ENCODE measurements at regions not wholly inside any gene's neighbourhood (a gene's known extent, or its start where the extent isn't known, plus 50 kb on each side); places are given as distances from the start of the nearest gene placed in this dataset.
"Not testable (repeated sequence)": the region's sequence is repeated elsewhere in the genome, so short reads cannot be mapped to it uniquely, and the experiment has no call there.

DNA sequence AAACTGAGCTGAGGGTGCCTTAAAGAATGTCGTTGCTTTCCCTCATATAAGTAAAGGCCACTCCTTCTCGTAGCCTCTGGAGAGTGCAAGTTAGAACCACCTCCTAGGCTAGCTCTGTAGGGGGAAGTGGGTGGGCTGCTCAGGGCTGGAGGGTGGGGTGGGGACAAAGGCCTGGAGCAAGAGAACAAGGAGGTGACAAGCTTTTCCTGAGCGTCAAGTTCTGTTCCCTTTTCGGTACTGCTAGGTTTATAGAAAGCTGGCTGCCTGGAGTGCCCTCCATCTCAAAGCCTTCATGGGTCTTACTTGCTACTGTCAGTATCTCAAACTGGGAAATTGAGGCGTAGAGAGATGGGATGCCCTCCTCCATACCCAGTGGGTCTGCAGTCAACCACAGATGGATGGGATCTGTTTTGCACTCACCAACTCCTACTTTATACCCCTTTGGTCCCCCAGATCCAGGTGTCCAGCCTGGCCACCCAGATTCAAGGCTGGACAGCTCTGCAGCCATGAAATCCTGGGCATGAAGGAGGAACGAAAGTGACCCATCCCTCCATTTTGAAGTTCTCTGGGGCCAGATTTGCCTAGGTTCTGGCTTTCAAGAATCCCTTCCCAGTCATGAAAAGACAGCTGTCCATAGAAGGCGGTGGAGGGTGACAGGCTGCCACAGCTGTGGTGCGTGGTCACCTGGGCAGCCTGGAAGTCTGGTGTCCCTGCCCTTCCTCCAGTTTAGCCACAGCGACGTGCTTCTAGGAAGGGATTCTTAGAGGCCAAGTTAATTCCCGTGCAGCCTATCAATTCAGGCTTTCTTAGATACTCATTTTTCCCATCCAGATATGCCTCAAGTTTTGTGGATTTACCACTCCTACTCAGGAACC is 117.8 kb downstream of the CRLF3 start:
- not testable (repeated sequence) for H3K27ac ChIP-seq (ENCODE audit: low read length); H3K36me3 ChIP-seq (ENCODE audit: control insufficient read depth, insufficient read depth, low read length); H3K9me3 ChIP-seq (replicated peaks; ENCODE audit: control insufficient read depth, low read depth, low read length); H3K4me3 ChIP-seq (ENCODE audit: low read length); H3K27me3 ChIP-seq (ENCODE audit: control insufficient read depth, insufficient read depth, low read length); DNase-seq
- H3K4me1 ChIP-seq (ENCODE audit: control insufficient read depth, insufficient read depth, low read length) = peaks cover 31% of the 10 kb centered on the region
- 16% methylated on average over 4 of the region's 11 CpGs for WGBS (ENCODE audit: insufficient coverage)

DNA sequence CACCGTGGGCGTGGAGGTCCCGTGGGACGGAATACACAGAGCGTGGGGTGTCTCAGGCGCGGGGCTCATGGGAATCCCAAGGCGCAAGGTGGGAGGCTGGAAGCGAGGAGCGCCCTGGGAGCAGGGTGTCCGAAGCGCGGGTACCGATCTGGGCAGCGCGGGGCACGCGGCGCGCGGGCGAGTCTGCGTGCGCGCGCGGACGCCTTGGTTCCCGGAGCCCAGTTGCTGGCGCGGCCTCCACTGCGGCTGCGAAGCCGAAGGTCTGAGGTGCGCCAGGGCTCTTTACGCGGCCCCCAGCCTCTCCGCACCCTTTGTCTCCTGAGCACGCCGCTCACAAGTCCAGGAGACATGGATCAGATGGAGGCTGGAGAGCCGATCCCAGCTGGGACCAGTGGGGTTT is 118.5 kb downstream of the CRLF3 start:
- not testable (repeated sequence) for H3K36me3 ChIP-seq (ENCODE audit: control insufficient read depth, insufficient read depth, low read length); DNase-seq; H3K27me3 ChIP-seq (ENCODE audit: control insufficient read depth, insufficient read depth, low read length); H3K9me3 ChIP-seq (replicated peaks; ENCODE audit: control insufficient read depth, low read depth, low read length); H3K27ac ChIP-seq (ENCODE audit: low read length)
- peak overlapping the region; percentile 28 for H3K4me3 ChIP-seq (ENCODE audit: low read length)
- peaks cover 28% of the 10 kb centered on the region for H3K4me1 ChIP-seq (ENCODE audit: control insufficient read depth, insufficient read depth, low read length)
- 3% methylated on average over 32 of the region's 41 CpGs for WGBS (ENCODE audit: insufficient coverage)

DNA sequence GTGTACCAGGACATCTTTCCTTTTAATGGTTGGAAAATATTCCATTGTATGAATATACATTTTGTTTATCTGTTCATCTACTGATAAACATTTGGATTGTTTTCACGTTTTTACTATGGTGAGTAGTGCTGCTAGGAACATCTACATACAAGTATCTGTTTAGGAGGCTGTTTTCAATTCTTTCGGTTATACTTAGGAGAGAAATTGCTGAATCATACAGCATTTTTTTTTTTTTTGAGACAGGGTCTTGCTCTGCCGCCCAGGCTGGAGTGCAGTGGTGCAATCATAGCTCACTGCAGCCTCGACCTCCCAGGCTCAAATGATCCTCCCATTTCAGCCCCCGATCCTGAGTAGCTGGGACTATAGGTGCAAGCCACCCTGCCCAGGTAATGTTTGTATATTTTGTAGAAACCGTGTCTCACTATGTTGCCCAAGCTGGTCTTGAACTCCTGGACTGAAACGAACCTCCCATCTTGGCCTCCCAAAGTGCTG is 122.9 kb downstream of the CRLF3 start:
- peaks cover 11% of the 10 kb centered on the region for H3K4me1 ChIP-seq (ENCODE audit: control insufficient read depth, insufficient read depth, low read length)

DNA sequence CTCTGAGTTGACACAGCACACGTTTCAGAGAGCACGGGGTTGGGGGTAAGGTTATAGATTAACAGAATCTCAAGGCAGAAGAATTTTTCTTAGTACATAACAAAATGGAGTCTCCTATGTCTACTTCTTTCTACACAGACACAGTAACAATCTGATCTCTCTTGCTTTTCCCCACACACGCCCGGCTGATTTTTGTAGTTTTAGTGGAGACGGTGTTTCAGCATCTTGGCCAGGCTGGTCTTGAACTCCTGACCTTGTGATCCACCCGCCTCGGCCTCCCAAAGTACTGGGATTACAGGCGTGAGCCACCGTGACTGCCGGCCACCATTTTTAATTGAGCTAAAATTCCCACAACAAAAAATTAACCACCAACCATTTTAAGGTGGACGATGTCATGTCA is 123.7 kb downstream of the CRLF3 start:
- not testable (repeated sequence) for H3K4me1 ChIP-seq (ENCODE audit: control insufficient read depth, insufficient read depth, low read length); H3K36me3 ChIP-seq (ENCODE audit: control insufficient read depth, insufficient read depth, low read length); H3K4me3 ChIP-seq (ENCODE audit: low read length); H3K27ac ChIP-seq (ENCODE audit: low read length); H3K9me3 ChIP-seq (replicated peaks; ENCODE audit: control insufficient read depth, low read depth, low read length); DNase-seq
- peaks cover 27% of the 10 kb centered on the region for H3K27me3 ChIP-seq (ENCODE audit: control insufficient read depth, insufficient read depth, low read length)
- 69% methylated on average over 6 of the region's 11 CpGs for WGBS (ENCODE audit: insufficient coverage)

More for the DNA sequence above, 122.9 kb downstream of the CRLF3 start:
- no peak for DNase-seq
- H3K27me3 ChIP-seq (ENCODE audit: control insufficient read depth, insufficient read depth, low read length) = peaks cover 27% of the 10 kb centered on the region
- H3K9me3 ChIP-seq (replicated peaks; ENCODE audit: control insufficient read depth, low read depth, low read length) = no peaks in the 10 kb centered on the region
- H3K4me3 ChIP-seq (ENCODE audit: low read length) = no peak overlapping the region
- no peaks in the 10 kb centered on the region for H3K36me3 ChIP-seq (ENCODE audit: control insufficient read depth, insufficient read depth, low read length)
- no peak overlapping the region for H3K27ac ChIP-seq (ENCODE audit: low read length)
- no CpG with 5 or more reads among the region's 7 CpGs for WGBS (ENCODE audit: insufficient coverage)

DNA sequence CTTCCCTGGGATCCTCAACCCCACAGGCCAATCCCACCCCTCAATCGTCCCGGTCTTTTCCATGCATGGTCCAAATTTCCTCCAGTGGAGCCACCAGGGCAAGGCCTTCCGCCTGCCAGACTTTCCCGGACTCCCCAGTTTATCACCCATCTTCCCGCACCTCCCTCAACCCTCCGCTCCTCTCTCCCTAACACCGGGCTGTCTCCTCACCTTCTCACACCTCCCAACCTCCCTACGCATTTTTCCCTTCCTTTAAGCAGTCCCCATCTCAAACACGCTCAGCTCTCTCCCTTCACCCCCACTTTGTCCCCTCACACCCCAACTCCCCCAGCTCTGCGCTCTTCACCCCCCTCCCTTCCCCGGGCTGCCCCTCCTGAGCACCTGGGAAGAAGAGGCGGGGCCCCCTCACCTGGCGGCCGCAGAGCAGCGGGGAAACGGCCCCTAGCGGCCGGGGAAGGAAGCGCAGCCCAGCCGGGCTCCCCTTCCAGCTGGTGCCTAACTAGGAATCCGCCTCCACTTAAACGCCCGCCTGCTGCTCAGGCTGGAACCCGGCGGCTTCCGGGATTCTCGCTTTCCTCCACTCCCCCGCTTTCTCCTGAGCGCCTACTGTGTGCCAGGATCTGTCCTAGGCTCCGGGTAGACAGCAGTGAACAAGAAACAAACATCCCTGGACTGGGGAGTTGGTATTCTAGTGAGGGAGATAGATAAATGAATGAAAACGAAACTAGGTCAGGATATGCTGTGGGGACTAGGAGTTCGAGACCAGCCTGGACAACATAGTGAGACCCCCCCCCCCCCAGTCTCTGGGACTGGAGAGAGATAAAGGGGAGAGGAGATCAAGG is 126.7 kb downstream of the CRLF3 start:
- Histone ChIP-seq H3K27me3 (ENCODE audit: control insufficient read depth, insufficient read depth, low read length) (peaks cover 29% of the 10 kb centered on the region), H3K4me3 (ENCODE audit: low read length) (peak overlapping the region; percentile 21)
- not testable (repeated sequence) for H3K4me1 ChIP-seq (ENCODE audit: control insufficient read depth, insufficient read depth, low read length); H3K9me3 ChIP-seq (replicated peaks; ENCODE audit: control insufficient read depth, low read depth, low read length); H3K27ac ChIP-seq (ENCODE audit: low read length); H3K36me3 ChIP-seq (ENCODE audit: control insufficient read depth, insufficient read depth, low read length)
- 7% methylated on average over 14 of the region's 32 CpGs for WGBS (ENCODE audit: insufficient coverage)
- DNase-seq = peak; percentile 58

DNA sequence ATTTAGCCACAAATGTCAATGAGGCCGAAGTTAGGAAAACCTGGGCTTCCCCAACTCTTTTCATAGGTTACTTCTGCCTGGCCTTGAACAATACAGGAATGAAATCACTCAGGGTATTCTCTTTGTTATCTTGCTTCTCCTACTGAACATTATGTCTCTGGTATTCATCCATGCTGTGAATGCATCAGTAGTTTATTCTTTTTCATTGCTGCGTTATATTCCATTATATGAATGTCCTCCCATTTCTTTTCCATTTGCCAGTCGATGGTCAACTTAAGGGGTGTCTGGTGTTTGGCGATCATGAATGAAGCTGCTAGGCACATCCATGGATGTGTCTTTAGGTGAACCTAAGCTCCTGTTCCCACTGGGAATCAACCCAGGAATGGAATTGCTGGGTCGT is 128.3 kb downstream of the CRLF3 start:
- peaks cover 28% of the 10 kb centered on the region for H3K27me3 ChIP-seq (ENCODE audit: control insufficient read depth, insufficient read depth, low read length)
- WGBS (ENCODE audit: insufficient coverage) = 90% methylated on average over 2 of the region's 5 CpGs

DNA sequence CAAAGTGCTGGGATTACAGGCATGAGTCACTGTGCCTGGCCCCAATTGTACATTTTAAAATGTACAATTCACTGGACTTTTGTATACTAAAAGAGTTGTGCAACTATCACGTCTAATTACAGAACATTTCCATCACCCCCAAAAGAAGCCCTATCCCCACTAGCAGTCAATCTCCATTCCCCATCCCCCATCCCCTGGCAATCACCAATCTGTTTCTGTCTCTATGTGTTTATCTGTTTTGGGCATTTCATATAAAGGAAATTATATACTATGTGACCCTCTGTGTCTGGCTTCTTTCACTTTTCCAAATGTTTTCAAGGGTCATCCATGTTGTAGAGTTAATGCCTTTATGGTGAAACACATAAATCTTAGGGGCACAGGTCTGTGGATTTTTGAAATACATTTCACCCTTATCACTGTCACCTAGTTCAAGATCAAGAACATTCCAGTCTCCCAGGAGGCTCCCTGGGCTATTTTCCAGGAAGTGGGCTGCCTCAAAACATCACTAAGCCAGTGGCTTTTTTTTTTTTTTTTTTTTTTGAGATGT is 129.2 kb downstream of the CRLF3 start:
- H3K4me1 ChIP-seq (ENCODE audit: control insufficient read depth, insufficient read depth, low read length); DNase-seq; H3K27ac ChIP-seq (ENCODE audit: low read length); H3K4me3 ChIP-seq (ENCODE audit: low read length); H3K9me3 ChIP-seq (replicated peaks; ENCODE audit: control insufficient read depth, low read depth, low read length); H3K36me3 ChIP-seq (ENCODE audit: control insufficient read depth, insufficient read depth, low read length): not testable (repeated sequence)
- H3K27me3 ChIP-seq (ENCODE audit: control insufficient read depth, insufficient read depth, low read length) = peaks cover 24% of the 10 kb centered on the region
- 83% methylated on average over 1 of the region's 1 CpG for WGBS (ENCODE audit: insufficient coverage)

More for the DNA sequence above, 128.3 kb downstream of the CRLF3 start:
- DNase-seq = no peak
- Histone ChIP-seq H3K27ac (ENCODE audit: low read length) (no peak overlapping the region), H3K4me1 (ENCODE audit: control insufficient read depth, insufficient read depth, low read length) (peaks cover 3% of the 10 kb centered on the region), H3K4me3 (ENCODE audit: low read length) (no peak overlapping the region), H3K9me3 (replicated peaks; ENCODE audit: control insufficient read depth, low read depth, low read length) (no peaks in the 10 kb centered on the region), H3K36me3 (ENCODE audit: control insufficient read depth, insufficient read depth, low read length) (no peaks in the 10 kb centered on the region)

DNA sequence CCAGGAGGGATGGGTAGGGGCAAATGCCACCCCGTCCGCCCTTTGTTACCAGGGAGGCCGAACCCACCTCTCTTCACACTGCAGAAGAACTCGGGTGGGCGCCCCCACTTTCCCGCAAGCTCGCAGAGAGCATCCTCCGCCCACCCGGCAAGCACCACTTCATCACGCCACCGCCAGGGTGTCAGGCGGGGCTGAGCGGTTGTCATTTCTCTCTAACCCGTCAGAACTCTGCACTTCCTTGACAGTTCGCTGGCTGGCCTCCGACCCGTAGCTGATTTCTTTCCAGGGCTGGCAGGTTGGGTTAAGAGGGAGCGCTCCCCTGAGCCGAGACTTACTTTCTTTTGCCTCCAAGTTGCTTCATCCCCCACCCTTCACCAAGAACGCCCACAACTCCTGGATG is 130.7 kb downstream of the CRLF3 start:
- H3K36me3 ChIP-seq (ENCODE audit: control insufficient read depth, insufficient read depth, low read length); H3K4me3 ChIP-seq (ENCODE audit: low read length); H3K4me1 ChIP-seq (ENCODE audit: control insufficient read depth, insufficient read depth, low read length); H3K27ac ChIP-seq (ENCODE audit: low read length); DNase-seq; H3K9me3 ChIP-seq (replicated peaks; ENCODE audit: control insufficient read depth, low read depth, low read length): not testable (repeated sequence)
- H3K27me3 ChIP-seq (ENCODE audit: control insufficient read depth, insufficient read depth, low read length) = peaks cover 14% of the 10 kb centered on the region
- 4% methylated on average over 5 of the region's 20 CpGs for WGBS (ENCODE audit: insufficient coverage)

DNA sequence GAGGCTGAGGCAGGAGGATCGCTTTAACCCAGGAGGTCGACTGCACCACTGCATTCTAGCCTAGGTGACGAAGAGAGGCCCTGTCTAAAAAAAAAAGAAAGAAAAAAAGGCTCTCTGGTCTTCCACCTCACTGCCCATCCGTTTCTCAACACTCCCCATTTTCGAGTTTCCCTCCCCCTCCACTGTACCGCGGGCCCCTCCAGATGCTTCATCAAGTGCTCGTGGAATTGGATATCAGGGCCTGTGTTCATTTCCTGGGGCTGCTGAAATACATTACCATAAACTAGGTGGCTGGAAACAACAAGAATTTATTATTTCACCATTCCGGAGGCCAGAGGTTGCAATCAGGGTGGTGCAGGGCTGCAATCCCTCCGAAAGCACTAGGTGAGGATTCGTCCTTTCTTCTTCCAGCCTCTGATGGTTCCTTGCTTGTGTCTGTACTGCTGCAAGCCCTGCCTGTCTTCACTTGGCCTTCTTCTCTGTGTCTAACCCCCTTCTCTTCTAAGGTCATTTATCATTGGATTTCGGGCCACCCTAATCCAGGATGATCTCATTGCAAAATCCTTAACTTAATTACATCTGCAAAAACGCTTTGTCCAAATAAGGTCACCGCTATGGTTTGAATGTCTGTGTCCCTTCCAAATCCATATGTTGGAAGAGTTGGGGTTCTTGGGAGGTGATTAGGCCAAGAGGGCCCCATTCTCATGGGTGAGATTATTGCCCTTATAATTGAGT is 135.1 kb downstream of the CRLF3 start:
- WGBS (ENCODE audit: insufficient coverage) = 21% methylated on average over 7 of the region's 14 CpGs
- H3K27ac ChIP-seq (ENCODE audit: low read length); H3K9me3 ChIP-seq (replicated peaks; ENCODE audit: control insufficient read depth, low read depth, low read length); H3K4me1 ChIP-seq (ENCODE audit: control insufficient read depth, insufficient read depth, low read length); H3K36me3 ChIP-seq (ENCODE audit: control insufficient read depth, insufficient read depth, low read length); H3K4me3 ChIP-seq (ENCODE audit: low read length); DNase-seq; H3K27me3 ChIP-seq (ENCODE audit: control insufficient read depth, insufficient read depth, low read length): not testable (repeated sequence)
